Right lobe of liver (tissue), 4 donors: ENCODE measurements at regions not wholly inside any gene's neighbourhood (a gene's known extent, or its start where the extent isn't known, plus 50 kb on each side); places are given as distances from the start of the nearest gene placed in this dataset.

Experiments used
- POLR2A ChIP-seq: fragments of 450-650 bp; IDR thresholded peaks from one replicate; pipeline ENCODE4 v1.6.1; 2017; ENCODE audit warnings: antibody characterized with exemption, mild to moderate bottlenecking
- TF ChIP-seq, protein P1 (sequence below), 4 donors: fragments of 200-600 bp in 3 of 4; fragments of 450-650 bp in 1 of 4; IDR thresholded peaks; one replicate each; pipeline versions ENCODE4 v1.5.1 to v1.8.0; 2016 to 2022; ENCODE audit warnings: antibody characterized with exemption in 4 of 4, mild to moderate bottlenecking in 2 of 4
- donor health status: DM: no; HTN: no; CAD: no.
- donor health status: DM: no; HTN: no; CAD: no.
- donor health status: DM: no; HTN: yes; CAD: no.

DNA sequence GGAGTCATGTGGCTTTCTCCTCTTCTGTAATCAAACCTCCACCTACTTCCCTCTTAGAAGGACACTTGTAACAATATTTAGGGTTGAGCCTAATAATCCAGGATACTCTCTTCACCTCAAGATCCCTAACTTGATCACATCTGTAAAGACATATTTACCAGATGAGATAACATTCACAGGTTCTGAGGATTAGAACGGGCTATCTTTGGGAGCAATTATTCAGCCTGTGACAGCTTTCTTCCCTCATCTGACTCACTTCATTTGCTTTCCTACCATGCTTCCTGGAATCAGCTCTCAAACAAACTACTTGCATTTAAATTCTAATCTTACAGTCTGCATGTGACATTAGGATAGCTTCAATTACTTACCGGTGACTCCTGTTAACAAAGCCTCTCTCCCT, 133.5 kb upstream of the NDST3 start:
- TF ChIP-seq, protein P1, sequence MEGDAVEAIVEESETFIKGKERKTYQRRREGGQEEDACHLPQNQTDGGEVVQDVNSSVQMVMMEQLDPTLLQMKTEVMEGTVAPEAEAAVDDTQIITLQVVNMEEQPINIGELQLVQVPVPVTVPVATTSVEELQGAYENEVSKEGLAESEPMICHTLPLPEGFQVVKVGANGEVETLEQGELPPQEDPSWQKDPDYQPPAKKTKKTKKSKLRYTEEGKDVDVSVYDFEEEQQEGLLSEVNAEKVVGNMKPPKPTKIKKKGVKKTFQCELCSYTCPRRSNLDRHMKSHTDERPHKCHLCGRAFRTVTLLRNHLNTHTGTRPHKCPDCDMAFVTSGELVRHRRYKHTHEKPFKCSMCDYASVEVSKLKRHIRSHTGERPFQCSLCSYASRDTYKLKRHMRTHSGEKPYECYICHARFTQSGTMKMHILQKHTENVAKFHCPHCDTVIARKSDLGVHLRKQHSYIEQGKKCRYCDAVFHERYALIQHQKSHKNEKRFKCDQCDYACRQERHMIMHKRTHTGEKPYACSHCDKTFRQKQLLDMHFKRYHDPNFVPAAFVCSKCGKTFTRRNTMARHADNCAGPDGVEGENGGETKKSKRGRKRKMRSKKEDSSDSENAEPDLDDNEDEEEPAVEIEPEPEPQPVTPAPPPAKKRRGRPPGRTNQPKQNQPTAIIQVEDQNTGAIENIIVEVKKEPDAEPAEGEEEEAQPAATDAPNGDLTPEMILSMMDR (IDR thresholded peaks at IDR 0.05), result no peak
- no peak for TF ChIP-seq POLR2A
